IgD-negative memory B cell (primary cell): ENCODE measurements at regions not wholly inside any gene's neighbourhood (a gene's known extent, or its start where the extent isn't known, plus 50 kb on each side); places are given as distances from the start of the nearest gene placed in this dataset.
"Not testable (repeated sequence)": the region's sequence is repeated elsewhere in the genome, so short reads cannot be mapped to it uniquely, and the experiment has no call there.

Experiments
- H3K27ac Mint-ChIP-seq, 3 donors: one replicate each; pipeline ENCODE4 v1.8.0; 2020 to 2022; ENCODE audit warnings: mild to moderate bottlenecking in 3 of 3, mixed read lengths in 3 of 3, moderate library complexity in 1 of 3
- H3K27me3 Mint-ChIP-seq: one replicate; pipeline ENCODE4 v1.8.0; 2021; ENCODE audit warnings: mixed read lengths
- H3K36me3 Mint-ChIP-seq: one replicate; pipeline ENCODE4 v1.8.0; 2020; ENCODE audit warnings: mild to moderate bottlenecking, mixed read lengths
- H3K4me1 Mint-ChIP-seq, 3 donors: one replicate each; pipeline ENCODE4 v1.8.0; 2020 to 2022; ENCODE audit warnings: mixed read lengths in 3 of 3, mild to moderate bottlenecking in 1 of 3
- H3K4me3 Mint-ChIP-seq, 4 donors: one replicate each; pipeline ENCODE4 v1.8.0; 2020 to 2022; ENCODE audit warnings: mild to moderate bottlenecking in 4 of 4, mixed read lengths in 4 of 4, moderate library complexity in 3 of 4
- H3K9me3 Mint-ChIP-seq, 3 donors: one replicate each; pipeline ENCODE4 v1.8.0; 2020 to 2021; ENCODE audit warnings: mixed read lengths in 3 of 3, mild to moderate bottlenecking in 1 of 3

- H3K4me3 Mint-ChIP-seq, result no peak overlapping the region
Observed at GRCh38 chr16:8096211-8096610, 494.1 kb downstream of the TMEM114 start.

GRCh38 chr16:8094696-8095095 is 495.6 kb downstream of the TMEM114 start:
- no peak overlapping the region for H3K4me3 Mint-ChIP-seq
- H3K36me3 Mint-ChIP-seq, result peaks cover 2% of the 10 kb centered on the region
- no peaks in the 10 kb centered on the region for H3K27me3 Mint-ChIP-seq
- no peaks in the 10 kb centered on the region for H3K4me1 Mint-ChIP-seq
- no peak overlapping the region for H3K27ac Mint-ChIP-seq
- peaks cover under 1 to 7% (median 5%) of the 10 kb centered on the region in 3 donors for H3K9me3 Mint-ChIP-seq

More at GRCh38 chr16:8096211-8096610, 494.1 kb downstream of the TMEM114 start:
- no peaks in the 10 kb centered on the region for H3K27me3 Mint-ChIP-seq
- H3K36me3 Mint-ChIP-seq, result peaks cover 2% of the 10 kb centered on the region
- H3K4me1 Mint-ChIP-seq, result no peaks in the 10 kb centered on the region
- peaks cover 0 to 7% (median 5%) of the 10 kb centered on the region in 3 donors for H3K9me3 Mint-ChIP-seq
- no peak overlapping the region for H3K27ac Mint-ChIP-seq

- Mint-ChIP-seq H3K27me3 (no peaks in the 10 kb centered on the region), H3K36me3 (no peaks in the 10 kb centered on the region), H3K9me3 (peaks cover 0 to 2% (median 2%) of the 10 kb centered on the region in 3 donors), H3K4me1 (no peaks in the 10 kb centered on the region), H3K4me3 (no peak overlapping the region), H3K27ac (no peak overlapping the region)
Observed at GRCh38 chr16:8088820-8089338, 501.4 kb downstream of the TMEM114 start.

- Mint-ChIP-seq H3K4me3 (no peak overlapping the region), H3K4me1 (no peaks in the 10 kb centered on the region), H3K27me3 (no peaks in the 10 kb centered on the region)
Observed at GRCh38 chr16:8087597-8088289, 502.6 kb downstream of the TMEM114 start.

GRCh38 chr16:8087146-8087545 is 503.2 kb downstream of the TMEM114 start:
- Mint-ChIP-seq H3K36me3 (no peaks in the 10 kb centered on the region), H3K9me3 (peaks cover 0 to 2% (median 2%) of the 10 kb centered on the region in 3 donors), H3K4me1 (no peaks in the 10 kb centered on the region), H3K4me3 (no peak overlapping the region), H3K27ac (no peak overlapping the region), H3K27me3 (no peaks in the 10 kb centered on the region)

More at GRCh38 chr16:8087597-8088289, 502.6 kb downstream of the TMEM114 start:
- Mint-ChIP-seq H3K36me3 (no peaks in the 10 kb centered on the region), H3K9me3 (peaks cover 0 to 2% (median 2%) of the 10 kb centered on the region in 3 donors), H3K27ac (no peak overlapping the region)

GRCh38 chr16:8084882-8085281 is 505.4 kb downstream of the TMEM114 start:
- Mint-ChIP-seq H3K27me3 (no peaks in the 10 kb centered on the region), H3K4me1 (no peaks in the 10 kb centered on the region), H3K36me3 (no peaks in the 10 kb centered on the region), H3K4me3 (no peak overlapping the region), H3K9me3 (peaks cover 0 to 3% (median 2%) of the 10 kb centered on the region in 3 donors), H3K27ac (no peak overlapping the region)

GRCh38 chr16:8084302-8084701 is 506.0 kb downstream of the TMEM114 start:
- no peak overlapping the region for H3K27ac Mint-ChIP-seq
- no peaks in the 10 kb centered on the region for H3K36me3 Mint-ChIP-seq
- H3K4me1 Mint-ChIP-seq, result no peaks in the 10 kb centered on the region
- no peak overlapping the region for H3K4me3 Mint-ChIP-seq
- H3K27me3 Mint-ChIP-seq, result no peaks in the 10 kb centered on the region
- peaks cover 0 to 2% (median 2%) of the 10 kb centered on the region in 3 donors for H3K9me3 Mint-ChIP-seq

- peaks cover 0 to 2% (median 2%) of the 10 kb centered on the region in 3 donors for H3K9me3 Mint-ChIP-seq
- no peaks in the 10 kb centered on the region for H3K36me3 Mint-ChIP-seq
- no peak overlapping the region for H3K4me3 Mint-ChIP-seq
- no peaks in the 10 kb centered on the region for H3K4me1 Mint-ChIP-seq
- no peak overlapping the region for H3K27ac Mint-ChIP-seq
- no peaks in the 10 kb centered on the region for H3K27me3 Mint-ChIP-seq
Observed at GRCh38 chr16:8083560-8083959, 506.8 kb downstream of the TMEM114 start.

- H3K4me3 Mint-ChIP-seq, result no peak overlapping the region
- peaks cover 2 to 4% (median 2%) of the 10 kb centered on the region in 3 donors for H3K9me3 Mint-ChIP-seq
- no peaks in the 10 kb centered on the region for H3K27me3 Mint-ChIP-seq
- no peak overlapping the region for H3K27ac Mint-ChIP-seq
- no peaks in the 10 kb centered on the region for H3K36me3 Mint-ChIP-seq
- no peaks in the 10 kb centered on the region for H3K4me1 Mint-ChIP-seq
Observed at GRCh38 chr16:8080817-8081216, 509.5 kb downstream of the TMEM114 start.

GRCh38 chr16:8075271-8075670 is 515.0 kb downstream of the TMEM114 start:
- Mint-ChIP-seq H3K4me3 (no peak overlapping the region), H3K4me1 (no peaks in the 10 kb centered on the region), H3K36me3 (no peaks in the 10 kb centered on the region), H3K9me3 (peaks cover 2 to 7% (median 6%) of the 10 kb centered on the region in 3 donors), H3K27ac (no peak overlapping the region), H3K27me3 (no peaks in the 10 kb centered on the region)

GRCh38 chr16:8070506-8070905 is 519.8 kb downstream of the TMEM114 start:
- H3K36me3 Mint-ChIP-seq, result peaks cover 4% of the 10 kb centered on the region
- no peak overlapping the region for H3K4me3 Mint-ChIP-seq
- peaks cover 8 to 25% (median 12%) of the 10 kb centered on the region in 3 donors for H3K9me3 Mint-ChIP-seq
- no peaks in the 10 kb centered on the region for H3K4me1 Mint-ChIP-seq
- no peaks in the 10 kb centered on the region for H3K27me3 Mint-ChIP-seq
- no peak overlapping the region for H3K27ac Mint-ChIP-seq

GRCh38 chr16:8068225-8068624 is 522.1 kb downstream of the TMEM114 start:
- not testable (repeated sequence) for H3K4me3 Mint-ChIP-seq

GRCh38 chr16:8063159-8063558 is 527.2 kb downstream of the TMEM114 start:
- Mint-ChIP-seq H3K9me3 (peaks cover 8 to 32% (median 9%) of the 10 kb centered on the region in 3 donors), H3K4me1 (no peaks in the 10 kb centered on the region), H3K36me3 (peaks cover 4% of the 10 kb centered on the region), H3K27ac (no peak overlapping the region), H3K4me3 (no peak overlapping the region), H3K27me3 (no peaks in the 10 kb centered on the region)

More at GRCh38 chr16:8068225-8068624, 522.1 kb downstream of the TMEM114 start:
- H3K36me3 Mint-ChIP-seq, H3K4me1 Mint-ChIP-seq, H3K27me3 Mint-ChIP-seq, H3K27ac Mint-ChIP-seq: not testable (repeated sequence)
- peaks cover 11 to 35% (median 11%) of the 10 kb centered on the region in 3 donors for H3K9me3 Mint-ChIP-seq

GRCh38 chr16:8062677-8063076 is 527.6 kb downstream of the TMEM114 start:
- Mint-ChIP-seq H3K27me3 (no peaks in the 10 kb centered on the region), H3K4me1 (no peaks in the 10 kb centered on the region), H3K27ac (no peak overlapping the region), H3K36me3 (peaks cover 4% of the 10 kb centered on the region), H3K4me3 (no peak overlapping the region), H3K9me3 (peaks cover 8 to 31% (median 9%) of the 10 kb centered on the region in 3 donors)

GRCh38 chr16:8055761-8056160 is 534.5 kb downstream of the TMEM114 start:
- H3K36me3 Mint-ChIP-seq, result no peaks in the 10 kb centered on the region
- H3K4me1 Mint-ChIP-seq, result no peaks in the 10 kb centered on the region
- peaks cover 0 to 3% (median 2%) of the 10 kb centered on the region in 3 donors for H3K9me3 Mint-ChIP-seq
- H3K27me3 Mint-ChIP-seq, result no peaks in the 10 kb centered on the region
- H3K27ac Mint-ChIP-seq, result no peak overlapping the region
- no peak overlapping the region for H3K4me3 Mint-ChIP-seq

GRCh38 chr16:8053437-8053836 is 536.9 kb downstream of the TMEM114 start:
- H3K27me3 Mint-ChIP-seq, result no peaks in the 10 kb centered on the region
- no peak overlapping the region for H3K4me3 Mint-ChIP-seq
- H3K4me1 Mint-ChIP-seq, result no peaks in the 10 kb centered on the region
- no peaks in the 10 kb centered on the region for H3K36me3 Mint-ChIP-seq
- H3K9me3 Mint-ChIP-seq, result peaks cover 0 to 4% (median 2%) of the 10 kb centered on the region in 3 donors
- H3K27ac Mint-ChIP-seq, result no peak overlapping the region
